ENCODE measurements at regions not wholly inside any gene's neighbourhood (a gene's known extent, or its start where the extent isn't known, plus 50 kb on each side); places are given as distances from the start of the nearest gene placed in this dataset.

GRCh38 chr18:45175511-45175910 is 439.8 kb upstream of the SLC14A2 start:
- no peak overlapping the region for H3K4me3 ChIP-seq (replicated peaks in 1 of 2; ENCODE audit: low read depth in 1 of 2, low read length in 2 of 2)
- no peak for DNase-seq (ENCODE audit: low read depth, low spot score)
- no peaks in the 10 kb centered on the region; the same call in 1 of the 2 replicates for H4K20me1 ChIP-seq (ENCODE audit: insufficient read depth)
- BruUV-seq (replicated peaks) = no TSS peak
- no peak overlapping the region for H3K27ac ChIP-seq (ENCODE audit: low read depth, low read length)
- no peak for TF ChIP-seq ZFX (IDR thresholded peaks at IDR 0.05)
- TF ChIP-seq EZH2phosphoT487 (IDR thresholded peaks at IDR 0.05; ENCODE audit: borderline replicate concordance) = no peak
- no peak for TF ChIP-seq POLR2AphosphoS5 (IDR thresholded peaks at IDR 0.05; ENCODE audit: low read depth, low read length)
- TF ChIP-seq FOSL1 (IDR thresholded peaks at IDR 0.05; ENCODE audit: low read depth) = no peak
- TF ChIP-seq SP1 (IDR thresholded peaks at IDR 0.05; ENCODE audit: low read depth) = no peak
- no peak for TF ChIP-seq EZH2 (IDR thresholded peaks at IDR 0.05)
- TF ChIP-seq CTCF (IDR thresholded peaks at IDR 0.05 in 2 of 3, conservative IDR thresholded peaks at IDR 0.05 in 1 of 3; ENCODE audit: borderline replicate concordance in 1 of 3, insufficient read depth in 1 of 3, low read depth in 2 of 3, low read length in 2 of 3) = no peak
- no peak for TF ChIP-seq RAD21 (IDR thresholded peaks at IDR 0.05; ENCODE audit: low read depth)
- no peak for TF ChIP-seq TCF7L2 (IDR thresholded peaks at IDR 0.05; ENCODE audit: borderline replicate concordance, extremely low read depth, insufficient read depth, insufficient read length)
- no peak for TF ChIP-seq REST (IDR thresholded peaks at IDR 0.05; ENCODE audit: low read depth)
- TF ChIP-seq SIN3A (IDR thresholded peaks at IDR 0.05; ENCODE audit: low read depth) = no peak
- no peak for TF ChIP-seq MAX (IDR thresholded peaks at IDR 0.05)
- no peak for TF ChIP-seq EGR1 (IDR thresholded peaks at IDR 0.05; ENCODE audit: low read depth)
- no peak for TF ChIP-seq ZNF274 (IDR thresholded peaks at IDR 0.05; ENCODE audit: low read depth, low read length)
- no peak for TF ChIP-seq YY1 (IDR thresholded peaks at IDR 0.05; ENCODE audit: extremely low read depth, insufficient replicate concordance, low read depth, low read length)
- no peak for TF ChIP-seq JUND (IDR thresholded peaks at IDR 0.05)
- no peak for TF ChIP-seq ATF3 (IDR thresholded peaks at IDR 0.05)
- no peak for TF ChIP-seq ELF1 (IDR thresholded peaks at IDR 0.05; ENCODE audit: borderline replicate concordance, low read depth)
- no peak for TF ChIP-seq ZBTB33 (IDR thresholded peaks at IDR 0.05; ENCODE audit: extremely low read depth, insufficient replicate concordance, low read length)
- no peak for TF ChIP-seq POLR2A (IDR thresholded peaks at IDR 0.05; ENCODE audit: borderline replicate concordance, extremely low read depth, insufficient read depth, insufficient read length)
- H3K9me3 ChIP-seq (ENCODE audit: control insufficient read depth in 1 of 2, insufficient read depth in 1 of 2, low read depth in 1 of 2, low read length in 2 of 2) = peaks cover 4 to 19% of the 10 kb centered on the region in 2 experiments; a peak in 2 of 4 replicates
- no peak overlapping the region for H3K9ac ChIP-seq (ENCODE audit: low read length)
- no peaks in the 10 kb centered on the region for H3K79me2 ChIP-seq (ENCODE audit: insufficient read depth, low read length)
- ChIA-PET RAD21 (ENCODE audit: low non-redundant PET in 1 of 2, low total read pairs in 2 of 2, uncharacterized antibody in 2 of 2, unreplicated experiment in 2 of 2) (no interaction called here), CTCF (no interaction called here), POLR2A (no interaction called here)
- intact Hi-C loops (cut with micrococcal nuclease) = no loop called here
- no peak for ATAC-seq
- no peak overlapping the region for H2AFZ ChIP-seq (ENCODE audit: low read depth, low read length, poor library complexity, severe bottlenecking)
- H3K4me2 ChIP-seq (ENCODE audit: low read length) = no peak overlapping the region
- no peaks in the 10 kb centered on the region for H3K9me2 ChIP-seq (ENCODE audit: insufficient read depth)
- no peaks in the 10 kb centered on the region for H3K27me3 ChIP-seq (ENCODE audit: insufficient read depth, low read length)
- no peaks in the 10 kb centered on the region for H3K36me3 ChIP-seq (ENCODE audit: control insufficient read depth in 1 of 2, insufficient read depth in 2 of 2, low read length in 2 of 2)
- H3K4me1 ChIP-seq (ENCODE audit: control insufficient read depth in 1 of 2, insufficient read depth in 2 of 2, low read length in 2 of 2) = no peaks in the 10 kb centered on the region
